GM23338 (cell line): ENCODE measurements at regions not wholly inside any gene's neighbourhood (a gene's known extent, or its start where the extent isn't known, plus 50 kb on each side); places are given as distances from the start of the nearest gene placed in this dataset.

ENCODE experiments used
- CTCF ChIP-seq, 2 experiments: fragments of 200-600 bp in 1 of 2; sonication (generic) in 1 of 2; conservative IDR thresholded peaks; 2 replicates each; pipeline versions ENCODE4 v1.5.1 to v1.6.1; 2016 to 2017; ENCODE audit warnings: antibody characterized with exemption in 2 of 2, low read depth in 2 of 2, mild to moderate bottlenecking in 2 of 2, moderate library complexity in 1 of 2
- EZH2 ChIP-seq: fragments of 200-600 bp; sonication (generic); IDR thresholded peaks from one replicate; pipeline ENCODE4 v1.8.0; 2017; ENCODE audit warnings: antibody characterized with exemption, mild to moderate bottlenecking, low read depth; ENCODE audit not compliant: unreplicated experiment
- STAT1 ChIP-seq: IDR thresholded peaks from one replicate; pipeline ENCODE4 v1.6.1; 2016; ENCODE audit warnings: antibody characterized with exemption; ENCODE audit not compliant: unreplicated experiment
- ZNF462 ChIP-seq: fragments of 250-450 bp; sonication (Bioruptor Pico); IDR thresholded peaks from 2 replicates; pipeline ENCODE4 v1.5.0; 2020; ENCODE audit warnings: mild to moderate bottlenecking, moderate library complexity

- TF ChIP-seq CTCF (conservative IDR thresholded peaks at IDR 0.05; ENCODE audit: low read depth in 2 of 2) = no peak
- TF ChIP-seq EZH2 = no peak
- no peak for TF ChIP-seq ZNF462 (CRISPR knock-in tag)
- no peak for TF ChIP-seq STAT1
Measured at GRCh38 chr2:18795906-18796305, 206.5 kb upstream of the NT5C1B start.
